H54 (cell line): ENCODE measurements at regions not wholly inside any gene's neighbourhood (a gene's known extent, or its start where the extent isn't known, plus 50 kb on each side); places are given as distances from the start of the nearest gene placed in this dataset.
"Not testable (repeated sequence)": the region's sequence is repeated elsewhere in the genome, so short reads cannot be mapped to it uniquely, and the experiment has no call there.

Source experiments
- DNase-seq: peaks from one replicate; pipeline ENCODE4 v3.0.0; 2011; ENCODE audit warnings: low spot score, mixed read lengths; ENCODE audit not compliant: insufficient read length
- FAIRE-seq: peaks from 3 replicates; lab custom pipeline; 2011; peaks lifted over from hg19 to GRCh38; lab: Jason Lieb, UNC
- POLR2A ChIP-seq: IDR thresholded peaks from 2 replicates; pipeline ENCODE4 v1.6.1; 2011; ENCODE audit warnings: low read depth, mild to moderate bottlenecking, low read length

DNA sequence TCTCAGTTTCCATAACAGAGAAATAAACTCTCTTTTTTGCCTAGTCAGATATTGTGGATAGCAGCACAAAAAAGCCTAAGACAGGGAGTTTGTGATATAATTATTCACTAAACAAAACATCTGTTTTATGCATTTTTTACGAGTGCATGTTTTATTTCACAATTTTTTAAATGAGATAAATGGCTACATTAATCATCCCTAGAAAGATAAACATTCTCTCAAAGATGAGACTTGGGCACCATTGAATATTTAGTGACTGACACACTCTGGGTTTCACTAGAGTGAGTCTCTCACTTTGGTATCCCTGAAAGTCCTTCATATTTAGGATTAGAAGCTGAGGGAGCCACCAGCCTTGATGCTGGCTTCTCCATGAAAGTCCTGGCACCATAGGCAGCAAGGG lies 74.3 kb upstream of the LRCH1 start:
- TF ChIP-seq POLR2A: no peak
- no peak for FAIRE-seq
- no peak for DNase-seq

DNA sequence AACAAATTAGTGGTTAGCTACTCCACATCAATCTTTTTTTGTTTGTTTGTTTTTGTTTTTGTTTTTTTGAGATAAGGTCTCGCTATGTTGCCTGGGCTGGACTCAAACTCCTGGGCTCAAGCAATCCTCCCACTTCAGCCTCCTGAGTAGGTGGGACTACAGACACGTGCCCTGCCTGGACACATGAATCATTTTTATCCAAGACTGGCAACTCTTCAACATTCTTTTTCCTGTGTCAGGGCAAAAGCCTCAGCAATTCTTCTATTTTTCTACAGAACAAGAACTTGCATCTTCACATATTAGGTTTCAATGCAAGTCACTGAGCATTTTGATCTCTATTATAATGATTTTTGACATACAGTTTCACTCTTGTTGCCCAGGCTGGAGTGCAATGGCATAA lies 76.8 kb upstream of the LRCH1 start:
- no peak for DNase-seq
- no peak for TF ChIP-seq POLR2A
- no peak for FAIRE-seq

DNA sequence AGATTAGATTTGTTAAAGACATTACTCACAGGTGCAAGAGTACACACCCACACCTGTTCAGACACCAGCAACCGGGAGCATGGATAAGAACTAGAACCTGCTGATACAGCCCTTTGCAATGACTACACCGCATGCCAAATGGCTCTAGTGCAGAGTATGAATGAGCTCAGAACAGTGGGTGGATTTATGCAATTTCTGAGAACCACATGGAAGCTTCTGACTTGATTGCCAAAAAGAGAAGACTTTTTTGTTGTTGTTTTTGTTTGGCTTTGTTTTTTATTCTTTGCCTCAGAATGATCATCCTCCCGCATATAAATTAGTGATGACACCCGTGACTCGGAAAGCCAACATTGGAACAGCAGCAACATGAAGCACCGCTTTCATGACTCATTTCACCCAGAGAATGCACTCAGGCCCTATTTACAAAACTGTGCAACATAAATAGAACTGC lies 77.4 kb upstream of the LRCH1 start:
- FAIRE-seq (no peak), DNase-seq (no peak)
- TF ChIP-seq POLR2A: no peak

DNA sequence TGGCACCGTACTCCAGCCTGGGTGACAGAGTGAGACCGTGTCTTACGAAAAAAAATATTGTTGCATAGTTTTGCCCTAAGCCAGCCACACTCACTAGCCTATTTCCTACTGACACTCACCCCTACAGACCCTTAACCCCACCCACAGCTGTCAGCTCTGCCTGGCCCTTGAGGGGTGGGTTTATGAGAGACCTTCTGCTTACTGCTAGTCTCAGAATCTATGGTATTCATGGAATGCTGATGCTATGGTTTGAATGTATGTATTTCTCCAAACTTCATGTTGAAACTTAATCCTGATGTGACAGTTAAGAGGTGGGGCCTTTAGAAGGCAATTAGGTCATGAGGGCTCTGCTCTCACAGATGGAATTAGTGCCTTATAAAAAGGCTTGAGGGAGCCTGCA lies 79.2 kb upstream of the LRCH1 start:
- TF ChIP-seq POLR2A: no peak
- no peak for FAIRE-seq
- DNase-seq: no peak

DNA sequence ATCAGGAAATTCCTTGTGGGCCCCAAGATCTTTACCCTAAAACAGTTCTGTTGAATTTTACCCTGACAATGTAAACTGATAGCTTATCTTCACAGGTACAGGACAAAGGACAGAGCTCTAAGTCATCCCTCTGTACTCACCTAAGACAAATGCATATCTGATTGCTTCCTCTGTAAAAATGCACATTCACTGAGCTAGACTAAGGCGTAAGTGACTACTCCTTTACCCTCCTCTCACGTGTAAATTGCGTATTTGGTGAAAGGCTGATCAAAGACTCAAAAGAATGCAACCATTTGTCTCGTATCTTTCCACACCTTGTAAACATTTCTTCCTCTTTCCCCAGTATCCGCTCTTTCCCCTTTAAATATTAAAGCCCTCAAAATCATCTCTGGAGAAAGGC lies 80.6 kb upstream of the LRCH1 start:
- FAIRE-seq (no peak), DNase-seq (no peak)
- no peak for TF ChIP-seq POLR2A

DNA sequence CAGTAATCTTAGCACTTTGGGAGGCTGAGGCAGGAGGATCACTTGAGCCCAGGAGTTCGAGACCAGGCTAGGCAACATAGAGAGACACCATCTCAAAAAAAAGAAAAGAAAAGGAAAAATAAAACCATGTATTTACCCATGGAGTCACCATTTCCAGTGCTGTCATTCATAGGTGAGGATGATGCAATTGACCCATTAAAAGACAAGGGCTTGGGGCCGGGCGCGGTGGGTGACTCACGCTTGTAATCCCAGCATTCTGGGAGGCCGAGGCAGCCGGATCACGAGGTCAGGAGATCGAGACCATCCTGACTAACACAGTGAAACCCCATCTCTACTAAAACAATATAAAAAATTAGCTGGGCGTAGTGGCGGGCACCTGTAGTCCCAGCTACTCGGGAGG lies 82.6 kb upstream of the RUBCNL start:
- not testable (repeated sequence) for DNase-seq, FAIRE-seq

DNA sequence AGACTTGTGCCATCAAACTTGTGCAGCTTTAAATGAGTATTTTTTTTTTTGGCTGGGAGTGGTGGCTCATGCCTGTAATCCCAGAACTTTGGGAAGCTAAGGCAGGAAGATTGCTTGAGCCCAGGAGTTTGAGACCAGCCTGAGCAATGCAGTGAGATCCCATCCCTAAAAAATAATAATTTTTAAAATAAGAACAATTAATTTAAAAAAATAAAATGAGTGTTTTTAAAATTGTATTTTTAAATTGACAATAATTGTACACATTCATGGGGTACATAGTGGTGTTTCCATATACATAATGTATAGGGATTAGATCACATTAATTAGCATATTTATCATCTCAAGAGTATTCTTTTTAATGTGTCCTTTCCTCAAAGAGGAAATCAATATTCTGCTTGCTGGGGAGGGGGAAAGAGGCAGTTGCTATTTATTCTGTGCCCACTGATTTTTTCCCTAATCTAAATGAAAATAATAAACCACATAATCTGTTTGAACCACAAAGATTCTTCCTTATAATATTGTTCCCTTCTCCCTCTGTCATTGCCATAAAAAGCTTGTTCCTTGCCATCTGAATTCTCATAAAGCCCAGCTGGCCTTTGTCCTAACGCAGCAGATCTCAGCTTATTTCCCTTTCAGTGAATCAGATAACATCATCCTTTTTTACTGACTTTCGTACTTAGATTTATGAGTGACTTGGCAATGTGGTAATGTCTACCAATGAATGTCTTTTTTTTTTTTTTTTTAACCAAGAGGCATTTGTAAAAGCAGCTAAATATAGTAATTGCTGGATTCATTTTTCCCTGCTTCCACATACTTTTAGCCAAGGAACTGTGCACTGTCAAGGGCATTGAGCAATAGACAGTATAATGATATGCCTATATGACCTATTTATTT lies 81.8 kb upstream of the RUBCNL start:
- FAIRE-seq: no peak
- no peak for DNase-seq

DNA sequence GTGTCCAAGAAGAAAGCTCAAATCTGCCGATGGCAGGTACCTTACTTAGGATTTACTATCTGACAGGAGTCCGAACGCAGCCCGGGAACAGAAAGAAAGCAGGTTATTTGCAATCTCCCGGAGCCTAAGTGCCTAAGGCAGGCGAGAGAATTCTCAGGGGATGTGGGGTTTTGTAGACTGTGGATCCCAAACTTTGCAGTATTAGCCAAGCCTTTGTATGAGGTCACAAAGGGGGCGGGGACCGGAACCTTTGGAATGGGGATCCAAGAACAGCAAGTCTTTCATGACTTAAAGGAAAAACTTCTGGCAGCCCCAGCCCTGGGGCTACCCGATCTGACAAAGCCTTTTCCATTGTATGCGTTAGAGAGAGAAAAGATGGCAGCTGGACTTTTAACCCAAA lies 80.6 kb upstream of the RUBCNL start:
- not testable (repeated sequence) for DNase-seq, FAIRE-seq

More for the DNA sequence above, 81.8 kb upstream of the RUBCNL start:
- TF ChIP-seq POLR2A: no peak

DNA sequence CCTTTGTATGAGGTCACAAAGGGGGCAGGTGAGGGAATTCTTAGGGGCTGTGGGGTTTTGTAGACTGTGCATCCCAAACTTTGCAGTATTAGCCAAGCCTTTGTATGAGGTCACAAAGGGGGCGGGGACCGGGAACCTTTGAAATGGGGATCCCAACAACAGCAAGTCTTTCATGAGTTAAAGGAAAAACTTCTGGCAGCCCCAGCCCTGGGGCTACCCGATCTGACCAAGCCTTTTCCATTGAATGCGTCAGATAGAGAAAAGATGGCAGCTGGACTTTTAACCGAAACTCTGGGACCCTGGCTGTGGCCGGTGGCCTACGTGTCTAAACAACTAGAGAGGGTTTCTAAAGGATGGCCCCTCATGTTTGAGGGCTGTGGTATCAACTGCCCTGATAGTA lies 79.0 kb upstream of the RUBCNL start:
- not testable (repeated sequence) for FAIRE-seq, DNase-seq

DNA sequence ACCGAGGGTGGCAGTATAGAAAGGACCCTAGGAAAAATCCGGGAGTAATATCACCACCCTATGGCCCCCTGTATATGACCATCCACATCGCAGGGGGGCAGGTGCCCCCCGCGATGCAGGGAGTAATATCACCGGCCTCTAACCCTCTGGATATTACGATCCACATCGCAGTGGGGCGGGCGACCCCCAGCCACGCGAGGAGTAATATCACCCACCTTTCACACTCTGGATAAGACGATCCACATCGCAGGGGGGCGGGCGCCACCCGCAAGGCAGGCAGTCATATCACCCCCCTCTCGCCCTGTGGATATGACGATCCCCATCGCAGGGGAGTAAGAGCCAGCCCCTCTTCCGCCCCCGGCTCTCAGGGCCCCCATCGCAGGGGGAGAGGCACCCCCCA lies 76.7 kb upstream of the RUBCNL start:
- no peak for TF ChIP-seq POLR2A
- FAIRE-seq (no peak), DNase-seq (no peak)

DNA sequence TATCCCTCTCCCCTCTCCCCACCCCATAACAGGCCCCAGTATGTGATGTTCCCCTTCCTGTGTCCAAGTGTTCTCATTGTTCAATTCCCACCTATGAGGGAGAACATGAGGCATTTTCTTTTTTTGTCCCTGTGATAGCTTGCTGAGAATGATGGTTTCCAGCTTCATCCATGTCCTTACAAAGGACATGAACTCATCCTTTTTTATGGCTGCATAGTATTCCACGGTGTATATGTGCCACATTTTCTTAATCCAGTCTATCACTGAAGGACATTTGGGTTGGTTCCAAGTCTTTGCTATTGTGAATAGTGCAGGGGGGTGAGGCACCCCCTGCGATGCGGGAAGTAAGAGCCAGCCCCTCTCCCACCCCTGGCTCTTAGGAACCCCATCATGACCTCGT lies 73.2 kb upstream of the RUBCNL start:
- not testable (repeated sequence) for FAIRE-seq, DNase-seq

DNA sequence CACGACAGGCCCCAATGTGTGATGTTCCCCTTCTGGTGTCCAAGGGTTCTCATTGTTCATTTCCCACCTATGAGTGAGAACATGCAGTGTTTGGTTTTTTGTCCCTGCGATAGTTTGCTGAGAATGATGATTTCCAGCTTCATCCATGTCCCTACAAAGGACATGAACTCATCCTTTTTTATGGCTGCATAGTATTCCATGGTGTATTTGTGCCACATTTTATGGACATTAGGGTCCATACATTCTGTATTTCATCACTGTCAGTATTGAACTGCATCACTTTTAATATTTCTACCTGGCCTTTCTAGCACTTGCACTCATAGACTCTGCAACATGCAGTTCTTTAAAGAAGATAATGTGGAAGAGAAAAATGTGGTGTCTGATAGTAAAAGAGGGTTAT lies 70.2 kb upstream of the RUBCNL start:
- not testable (repeated sequence) for FAIRE-seq, DNase-seq

DNA sequence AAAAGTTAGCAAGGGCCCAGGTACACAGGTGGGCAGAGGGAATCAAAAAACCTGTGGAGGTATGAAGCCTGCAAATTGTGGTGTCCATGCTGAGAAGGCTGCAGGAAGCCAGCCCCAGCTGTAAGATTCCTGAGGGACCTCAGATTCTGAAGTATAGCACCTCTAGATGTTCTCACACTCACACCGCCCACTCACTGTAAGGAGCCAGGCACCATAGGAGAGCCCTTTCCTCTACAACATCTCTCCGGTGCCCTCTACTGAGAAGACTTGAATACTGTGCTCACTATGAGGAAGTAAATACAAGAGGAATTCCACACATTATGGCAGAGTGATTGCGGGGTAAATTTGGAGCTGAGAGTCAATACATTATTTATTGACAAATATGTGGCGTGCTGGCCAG lies 68.9 kb upstream of the RUBCNL start:
- FAIRE-seq, DNase-seq: not testable (repeated sequence)

DNA sequence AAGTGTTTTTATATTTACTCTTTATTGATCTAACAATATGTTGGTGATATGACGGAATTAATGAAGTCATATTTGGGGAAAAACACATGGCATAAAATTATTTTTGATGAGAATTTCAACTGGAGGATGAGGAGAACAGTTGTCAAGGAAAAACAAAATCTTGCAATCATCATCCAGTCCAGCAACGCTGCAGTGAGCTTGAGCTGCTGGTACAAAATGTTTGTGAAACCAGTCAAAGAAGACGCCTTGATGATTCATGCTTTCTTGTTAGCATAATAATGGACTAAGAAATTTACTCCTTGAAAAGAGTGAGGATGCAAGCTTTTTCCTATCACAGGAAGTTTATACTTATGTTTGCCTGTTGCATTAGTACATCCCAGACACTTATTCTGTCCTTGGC lies 64.1 kb upstream of the RUBCNL start:
- FAIRE-seq, DNase-seq: not testable (repeated sequence)

DNA sequence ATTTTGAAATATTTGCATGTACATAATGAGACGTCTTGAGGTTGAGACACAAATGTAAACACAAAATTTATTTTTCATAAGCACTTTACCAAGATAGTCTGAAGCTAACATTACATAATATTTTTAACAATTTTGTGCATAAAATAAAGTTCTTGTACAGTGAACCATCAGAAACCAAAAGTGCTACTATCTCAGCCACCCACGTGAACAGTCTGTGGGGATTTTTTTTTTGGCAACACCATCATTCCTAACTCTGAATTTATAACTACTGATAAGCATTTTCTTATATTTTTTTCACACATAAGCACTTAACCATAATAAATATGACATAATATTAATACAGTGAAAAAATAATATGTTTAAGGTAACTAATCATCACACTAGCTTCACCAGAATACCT lies 62.9 kb upstream of the RUBCNL start:
- FAIRE-seq, DNase-seq: not testable (repeated sequence)

DNA sequence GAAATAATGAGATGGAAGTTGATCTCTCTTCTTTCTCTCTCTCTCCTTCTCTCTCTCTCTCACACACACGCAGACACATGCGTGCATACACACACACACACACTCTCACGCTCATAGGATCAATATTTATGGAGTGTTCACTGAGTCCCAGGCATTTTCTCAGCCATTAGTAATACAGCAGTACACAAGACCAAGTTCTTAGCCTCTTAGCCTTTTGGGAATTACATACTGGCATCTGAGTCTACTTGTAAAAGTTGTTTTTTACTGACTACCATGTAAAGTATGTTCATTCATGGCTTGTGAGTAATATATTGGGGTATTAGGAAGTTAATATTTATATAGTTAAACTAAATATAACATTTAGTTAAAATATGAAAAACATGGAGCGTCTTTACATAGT lies 61.1 kb upstream of the RUBCNL start:
- DNase-seq, FAIRE-seq: not testable (repeated sequence)

DNA sequence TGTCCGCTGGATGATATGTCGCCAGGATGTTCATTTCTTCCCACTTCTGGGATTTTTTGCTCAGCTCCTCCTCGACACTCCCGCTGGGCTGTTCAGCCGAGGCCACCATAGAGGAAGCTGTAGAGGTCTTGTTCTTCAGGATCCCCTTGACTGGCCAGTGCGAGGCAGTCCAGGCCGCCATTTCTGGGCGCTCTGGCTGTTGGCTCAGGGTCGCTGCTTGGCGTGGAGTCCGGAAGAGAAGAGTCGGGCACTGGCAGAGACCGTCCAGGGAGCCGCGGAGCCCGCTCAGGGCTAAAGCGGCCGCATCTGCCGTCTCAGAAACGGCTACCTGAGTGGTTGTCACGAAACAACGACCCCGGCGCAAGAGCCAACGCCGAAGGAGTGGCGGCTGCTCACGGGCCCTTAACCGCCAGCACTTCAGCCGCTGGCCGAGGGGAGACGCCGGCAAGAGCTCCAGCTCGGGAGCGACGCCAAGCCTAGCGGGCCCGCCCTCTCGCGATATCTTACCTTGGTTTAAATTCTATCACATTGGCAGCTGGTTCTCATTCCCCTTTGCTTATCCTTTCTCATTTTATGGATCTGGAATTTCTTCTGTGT lies 50.9 kb upstream of the RUBCNL start:
- not testable (repeated sequence) for FAIRE-seq, DNase-seq
